ENCODE measurements at regions not wholly inside any gene's neighbourhood (a gene's known extent, or its start where the extent isn't known, plus 50 kb on each side); places are given as distances from the start of the nearest gene placed in this dataset.
"Not testable (repeated sequence)": the region's sequence is repeated elsewhere in the genome, so short reads cannot be mapped to it uniquely, and the experiment has no call there.

DNA sequence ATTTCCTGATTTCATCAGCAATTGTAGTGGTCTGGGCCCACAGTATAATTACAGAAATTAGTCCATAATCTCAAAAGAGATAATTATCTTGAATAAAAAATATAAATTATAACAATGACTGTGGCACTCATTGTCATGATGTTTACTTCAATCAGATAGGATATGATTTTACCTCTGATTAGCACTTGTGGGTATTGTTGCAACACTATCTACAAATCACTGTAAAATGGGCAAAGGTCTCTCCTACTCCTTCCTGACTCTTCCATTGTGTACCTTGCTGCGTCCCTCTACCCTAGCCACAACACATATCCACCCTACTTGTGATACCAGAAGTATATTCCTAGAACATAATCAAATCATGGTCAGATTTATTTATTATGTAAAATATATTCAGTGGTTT, 200.9 kb upstream of the TRIB2 start:
- no peak for DNase-seq

DNA sequence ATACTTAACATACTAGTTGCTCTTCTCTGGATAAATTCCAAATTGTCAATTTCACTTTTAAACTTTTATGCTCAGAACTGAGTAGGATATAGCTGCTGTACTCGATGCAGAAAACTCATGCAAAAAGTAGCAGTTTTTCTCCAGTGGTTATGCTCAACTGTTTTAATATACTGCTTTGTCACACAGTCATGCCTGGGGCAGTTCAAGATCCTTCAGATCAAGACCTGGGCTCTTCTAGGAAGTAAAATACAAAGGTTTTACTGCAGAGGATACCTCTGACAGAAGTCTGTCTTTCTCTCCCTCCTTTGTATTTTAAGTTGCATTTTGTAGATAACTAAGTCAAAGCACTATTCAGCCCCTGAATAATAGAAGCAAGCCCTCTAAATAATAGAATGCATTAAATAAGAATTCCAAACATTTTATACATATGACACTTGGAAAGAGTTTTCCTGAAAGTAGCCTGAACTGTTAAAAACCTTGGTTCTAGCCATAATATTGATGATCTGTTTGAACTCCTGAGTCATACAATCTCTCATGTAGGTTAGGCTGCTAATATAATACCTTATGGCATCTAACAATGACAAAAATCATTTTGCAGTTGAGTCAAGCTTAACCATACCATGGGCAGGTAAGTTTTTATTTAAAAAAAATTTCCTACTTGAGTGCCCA, 183.3 kb upstream of the TRIB2 start:
- no peak for DNase-seq

DNA sequence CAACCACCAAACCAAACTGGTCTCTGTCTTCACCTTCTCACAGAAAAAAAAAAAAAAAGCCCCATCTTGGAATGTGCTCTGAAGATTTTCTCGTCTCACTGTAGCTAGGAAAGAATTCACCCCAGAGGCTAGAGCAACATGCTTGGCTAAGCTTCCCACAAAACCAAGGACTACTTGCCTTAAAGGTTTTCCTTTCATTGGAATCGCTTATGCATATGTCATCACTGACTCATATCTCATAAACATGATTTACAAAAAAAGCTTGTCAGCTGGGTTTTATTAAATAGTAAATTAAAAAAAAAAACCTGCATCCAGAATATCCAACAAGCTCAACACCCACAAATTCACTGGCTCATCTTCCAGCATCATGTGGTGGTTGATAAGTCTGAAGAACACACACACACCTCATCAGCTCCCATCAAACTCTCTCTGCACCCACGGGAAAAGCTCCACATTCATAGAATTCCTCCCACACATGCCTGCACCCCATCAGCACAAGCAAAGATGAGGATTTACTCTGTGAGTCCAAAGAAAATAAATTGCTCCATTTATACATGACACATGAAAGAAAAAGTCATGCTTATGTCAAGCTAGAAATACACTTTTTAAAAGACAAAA, 182.0 kb upstream of the TRIB2 start:
- DNase-seq, result no peak

DNA sequence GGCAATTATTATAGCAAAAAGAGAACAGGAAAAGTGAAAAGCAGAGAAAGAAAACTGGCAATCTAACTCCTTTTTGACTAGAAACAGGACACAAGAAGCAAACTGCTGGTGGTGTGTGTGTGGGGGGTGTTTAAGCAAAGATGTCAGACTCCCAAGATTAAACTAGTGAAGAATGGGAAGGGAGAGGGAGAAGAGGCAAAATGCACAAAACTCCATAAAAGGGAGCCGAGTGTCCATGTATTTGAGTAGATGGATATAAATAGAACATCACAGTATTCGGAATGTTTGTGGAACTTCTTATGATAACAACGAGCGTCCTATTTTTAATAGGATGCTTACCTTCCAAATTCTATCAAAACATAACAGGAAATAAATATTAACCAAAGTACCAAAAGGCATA, 179.8 kb upstream of the TRIB2 start:
- DNase-seq, result no peak

DNA sequence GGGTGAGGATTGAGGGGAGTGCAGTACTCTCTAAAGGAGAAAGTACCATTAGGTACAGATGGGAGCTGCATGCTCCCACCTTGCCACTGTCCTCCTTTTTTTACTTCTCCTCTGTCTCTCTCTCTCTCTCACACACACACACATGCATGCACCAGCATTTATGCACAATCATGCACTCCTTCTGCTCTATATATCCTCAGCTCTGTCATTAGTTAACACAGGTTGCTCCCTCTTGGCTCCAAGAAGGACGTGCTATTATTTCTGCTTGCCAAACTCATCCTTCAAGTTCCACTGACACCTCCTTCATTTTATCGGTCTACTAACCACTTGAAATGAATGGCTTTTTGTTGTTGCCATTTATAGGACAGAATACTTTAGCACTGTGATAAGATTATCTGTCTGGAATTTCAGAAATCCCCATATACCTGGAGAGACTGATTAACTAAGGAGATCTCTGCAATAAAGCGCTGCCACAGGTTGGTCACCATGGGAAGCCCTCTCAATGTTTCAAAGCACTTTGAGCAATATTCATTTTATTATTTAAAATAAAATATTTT, 178.5 kb upstream of the TRIB2 start:
- DNase-seq, result no peak

DNA sequence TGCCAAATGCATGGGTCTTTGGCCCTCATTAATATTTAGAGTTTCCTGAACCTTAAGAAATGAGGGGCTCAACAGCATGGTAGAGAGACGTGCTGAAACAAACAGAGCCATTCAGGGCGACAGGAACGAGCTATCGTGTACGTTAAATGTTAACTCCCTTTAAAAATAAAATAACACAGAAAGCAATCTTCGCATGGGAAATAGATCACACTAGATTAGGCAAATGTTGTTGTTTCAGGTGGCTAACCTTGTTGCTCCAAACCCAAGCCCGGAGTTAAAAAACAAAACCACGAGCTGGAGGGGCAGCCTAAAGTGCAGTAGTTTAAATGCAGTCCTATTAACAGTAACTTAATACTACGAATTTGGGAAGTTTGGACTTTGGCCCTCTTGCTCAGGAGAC, 177.4 kb upstream of the TRIB2 start:
- DNase-seq, result no peak

DNA sequence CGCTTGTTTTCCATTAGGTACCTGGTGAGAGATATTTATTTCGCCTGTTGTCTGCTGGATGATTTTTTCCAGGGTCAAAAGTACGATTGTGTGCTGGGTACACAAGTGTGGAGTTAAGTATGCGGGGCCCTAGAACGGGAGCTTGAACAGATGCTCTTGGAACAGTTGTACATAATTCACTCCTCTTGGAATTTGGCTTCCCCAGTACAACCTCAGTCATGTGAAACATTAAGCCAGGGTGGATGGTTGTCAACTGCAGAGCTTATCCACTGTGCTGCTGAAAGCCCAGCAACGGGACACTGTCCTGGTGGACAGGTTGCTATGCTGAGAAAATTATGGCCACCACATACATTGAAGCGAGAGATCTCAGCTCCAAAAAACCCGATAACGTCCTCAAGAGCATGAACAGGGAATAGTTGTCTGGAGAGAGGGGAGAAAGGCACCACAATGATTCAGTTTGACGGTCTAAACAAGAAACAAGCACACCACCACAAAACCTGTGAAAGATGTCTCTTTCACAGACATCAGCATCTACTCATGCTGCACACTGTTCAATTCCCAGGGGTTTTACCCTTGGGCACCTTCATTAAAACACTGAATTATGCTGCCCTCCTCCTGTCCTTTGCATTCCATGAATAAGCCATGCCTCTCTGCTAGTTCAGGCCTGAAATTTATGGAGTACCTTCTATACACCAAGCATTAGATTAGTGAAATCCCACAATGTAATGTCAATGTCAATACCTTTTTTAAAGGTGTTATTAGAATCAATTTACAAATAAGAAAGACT, 176.8 kb upstream of the TRIB2 start:
- DNase-seq, result no peak

DNA sequence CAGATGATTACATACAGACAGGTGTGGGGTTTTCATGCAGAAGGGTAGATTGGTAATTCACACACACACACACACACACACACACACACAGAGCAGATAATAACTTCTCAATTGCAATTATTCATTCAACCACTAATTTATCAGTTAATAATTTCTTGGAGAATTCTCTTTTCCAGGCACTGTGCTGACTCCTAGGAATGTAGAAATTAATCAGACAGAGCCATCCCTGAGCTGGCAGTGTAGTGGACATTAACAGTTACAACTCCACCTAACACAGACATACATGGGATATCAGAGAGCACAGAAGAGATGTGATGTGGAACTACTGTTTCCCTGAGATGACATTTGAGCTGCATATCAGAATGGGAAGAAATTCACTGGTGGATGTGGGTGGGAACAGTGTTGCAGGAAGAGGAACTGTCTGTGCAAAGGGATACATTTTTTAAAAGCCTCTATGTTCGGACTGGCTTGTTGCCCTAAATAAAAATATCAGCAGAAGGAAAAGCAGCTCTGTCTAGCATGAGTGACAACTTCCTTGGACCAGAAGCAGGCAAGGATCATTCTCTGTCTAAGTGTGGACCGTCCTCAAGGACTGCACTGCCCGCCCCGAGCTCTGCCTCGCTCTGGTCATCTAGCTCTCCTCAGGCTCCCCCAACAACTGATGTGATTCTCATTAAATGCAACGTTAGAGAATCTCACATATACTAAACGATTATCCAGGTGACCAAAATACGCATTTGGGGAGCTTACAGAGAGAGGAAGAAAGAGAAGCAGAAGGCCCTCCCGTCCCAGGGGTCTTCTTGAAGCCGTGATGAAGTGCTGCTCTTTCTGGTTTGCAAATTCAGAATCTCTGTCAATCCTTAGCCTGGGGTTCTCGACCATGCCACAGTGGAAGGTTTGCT, 173.4 kb upstream of the TRIB2 start:
- DNase-seq, result no peak

DNA sequence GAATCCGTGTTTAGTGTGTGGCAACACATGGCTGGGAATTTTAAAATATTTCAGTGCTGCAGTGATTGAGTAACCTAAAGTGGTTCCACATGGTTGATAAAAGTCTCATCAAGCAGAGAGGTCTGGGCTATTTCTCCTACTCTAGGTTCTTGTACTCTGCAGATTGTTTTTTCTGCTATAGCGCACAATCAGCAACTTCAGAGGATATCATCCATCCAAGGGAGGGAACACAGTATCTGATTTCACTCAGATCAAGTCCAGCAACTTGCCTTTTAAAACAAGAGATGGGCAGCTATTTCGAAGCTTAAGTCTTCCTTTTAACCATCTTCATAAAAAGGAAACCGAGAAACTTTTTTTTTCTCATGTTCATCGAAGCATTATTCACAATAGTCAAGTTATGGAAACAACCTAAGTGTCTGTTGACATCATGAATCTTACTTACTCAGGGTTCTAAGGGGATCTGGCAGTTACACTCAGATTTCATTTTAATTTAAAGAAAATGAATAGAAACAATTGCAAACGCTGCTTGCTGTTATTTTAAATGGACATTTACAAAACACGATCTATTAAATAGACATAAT, 172.7 kb upstream of the TRIB2 start:
- no peak for DNase-seq

DNA sequence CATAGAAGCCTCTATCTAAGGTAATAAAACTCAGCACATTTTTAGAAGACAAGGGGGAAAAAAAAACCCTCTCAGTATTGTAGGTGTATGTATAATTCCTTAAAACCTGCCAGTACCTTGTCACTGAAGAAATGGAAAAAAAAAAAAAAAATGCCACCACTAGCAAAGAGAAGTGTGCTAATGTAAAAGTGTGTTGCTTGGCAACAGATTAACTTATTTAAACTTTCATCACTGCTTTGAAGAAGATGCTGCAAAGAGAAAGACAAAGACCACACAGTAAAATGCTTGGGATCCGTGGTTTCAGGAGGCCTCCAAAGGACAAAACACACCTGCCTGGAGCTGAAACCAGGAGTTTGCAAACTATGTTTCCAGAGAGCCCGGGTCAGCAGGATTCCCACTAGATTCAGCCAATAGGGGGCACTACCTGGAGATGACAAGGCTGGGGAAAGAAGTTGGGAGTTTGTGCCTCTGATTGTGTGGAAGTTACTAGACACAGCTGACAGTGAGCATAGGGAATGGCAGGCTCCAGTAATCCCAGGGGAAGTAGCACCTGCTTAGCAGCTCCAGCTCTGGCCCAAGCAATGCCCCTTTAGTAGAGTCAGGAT, 169.1 kb upstream of the TRIB2 start:
- no peak for DNase-seq

DNA sequence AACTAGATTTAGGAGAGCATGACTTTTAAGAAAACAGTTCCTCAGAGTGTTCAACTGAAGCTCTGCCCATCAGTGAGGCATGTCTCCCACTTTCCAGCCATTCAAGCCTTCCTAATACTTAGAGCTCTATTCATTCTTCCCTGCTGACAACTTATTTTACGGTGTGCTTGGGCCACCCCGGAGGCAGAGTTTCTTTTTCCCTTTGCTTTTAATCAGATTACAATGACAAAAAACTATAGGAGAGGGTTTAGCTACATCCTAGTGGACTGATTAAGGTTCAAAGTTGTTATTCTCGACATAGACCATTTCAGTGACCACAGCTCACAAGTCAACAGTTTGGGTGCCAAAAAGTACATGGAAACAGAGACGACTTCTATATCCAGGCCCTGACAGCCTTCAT, 167.8 kb upstream of the TRIB2 start:
- DNase-seq, result no peak

DNA sequence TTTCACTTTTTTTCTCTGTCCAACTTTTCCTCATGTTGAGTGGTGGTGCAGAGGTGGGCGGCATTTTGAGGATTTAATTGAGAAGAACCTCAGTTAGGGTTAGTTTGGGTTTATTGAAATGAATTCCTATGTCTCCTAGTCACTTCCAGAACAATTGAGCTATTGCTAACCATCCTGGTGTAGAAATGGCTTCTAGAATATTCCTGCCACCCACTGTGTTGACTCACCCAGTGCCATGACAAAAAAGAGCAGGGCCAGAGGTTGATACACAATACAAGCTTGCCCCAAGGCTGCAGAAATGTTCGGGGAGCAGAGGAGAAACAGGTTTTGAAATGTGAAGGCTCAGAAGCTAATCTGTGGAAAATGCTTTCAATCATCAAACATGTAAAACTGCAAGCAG, 167.1 kb upstream of the TRIB2 start:
- no peak for DNase-seq

DNA sequence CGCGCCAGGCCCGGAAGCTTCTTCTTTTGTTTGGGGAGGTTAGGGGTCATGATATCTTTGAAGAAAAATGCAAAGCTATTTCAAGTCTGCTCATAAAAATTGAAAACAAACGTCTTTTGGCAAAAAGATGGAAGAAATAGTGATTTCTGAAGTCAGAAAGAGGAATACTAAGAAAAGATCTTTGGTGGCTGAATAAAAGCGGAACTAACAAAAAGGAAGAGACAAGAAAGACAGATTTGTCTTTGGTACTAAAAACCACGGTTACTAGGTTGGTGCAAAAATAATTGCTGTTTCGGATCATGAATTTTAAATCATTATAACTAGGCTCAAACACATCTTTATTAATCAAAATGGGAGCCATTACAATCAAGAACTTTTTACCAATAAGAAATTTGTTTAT, 164.6 kb upstream of the TRIB2 start:
- no peak for DNase-seq

DNA sequence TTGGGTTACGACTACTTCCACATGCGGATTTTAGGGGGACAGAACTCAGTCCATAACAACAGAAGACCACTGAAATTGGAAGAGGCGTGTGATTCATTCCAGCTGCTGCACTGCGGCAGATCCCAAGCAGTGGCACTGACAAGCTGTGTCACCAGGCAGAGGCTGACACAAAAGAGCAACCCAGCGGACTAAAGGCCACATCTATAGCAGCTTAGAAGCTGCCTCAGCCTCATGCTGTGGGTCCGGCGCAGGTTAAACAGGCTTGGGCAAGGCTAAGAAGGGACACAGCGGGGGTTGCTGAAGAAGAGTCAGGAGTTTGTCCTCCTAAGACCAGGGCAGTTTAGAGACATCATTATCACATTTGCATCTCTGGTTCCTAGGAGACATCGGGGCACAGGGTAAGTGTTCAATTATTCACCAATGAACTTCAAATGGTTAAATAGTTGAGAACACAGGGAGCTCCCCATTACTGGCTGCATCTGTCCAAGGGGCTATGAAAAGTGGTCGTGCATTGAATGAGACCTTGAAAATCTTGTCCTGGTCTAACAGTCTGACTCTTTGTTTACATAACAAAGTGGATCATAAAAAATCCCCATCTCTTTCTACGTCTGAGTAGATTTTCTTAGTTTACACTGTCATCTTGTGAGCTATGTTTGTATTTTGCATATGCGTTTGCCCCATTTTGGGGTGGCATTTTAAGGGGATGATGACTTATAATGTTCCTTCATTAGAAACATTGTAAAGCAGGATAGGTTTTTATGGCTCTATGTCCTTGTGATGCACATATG, 162.3 kb upstream of the TRIB2 start:
- DNase-seq, result no peak

DNA sequence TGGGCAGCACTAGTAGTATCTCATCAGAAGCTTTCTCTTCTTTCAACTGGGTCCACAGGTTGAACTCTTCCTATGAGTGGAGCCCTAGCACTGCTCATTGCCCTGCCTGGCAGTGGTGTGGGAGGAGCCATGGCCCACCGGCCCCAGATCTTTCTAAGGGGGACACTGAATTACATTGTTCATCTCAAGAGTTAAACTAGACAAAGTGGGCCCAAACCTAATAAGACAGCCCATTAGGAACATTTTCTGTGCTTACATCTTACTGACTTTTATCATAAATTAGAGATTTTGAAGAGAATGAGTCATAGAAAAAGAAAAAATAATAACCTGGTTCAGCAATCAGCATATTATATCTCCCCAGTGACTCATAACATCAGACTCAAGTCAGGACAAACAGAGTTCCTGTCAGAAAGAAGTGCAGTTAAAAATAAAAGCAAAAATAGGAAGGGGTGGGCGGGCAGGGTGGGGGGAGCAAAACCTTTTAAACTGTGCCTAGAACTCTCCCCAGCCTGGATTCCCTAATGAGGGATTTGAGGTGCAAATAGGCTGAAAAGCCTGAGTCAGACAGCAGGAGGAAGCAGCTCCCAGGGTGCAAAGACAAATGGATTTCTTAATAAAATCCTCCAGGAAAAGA, 161.6 kb upstream of the TRIB2 start:
- DNase-seq, result no peak

DNA sequence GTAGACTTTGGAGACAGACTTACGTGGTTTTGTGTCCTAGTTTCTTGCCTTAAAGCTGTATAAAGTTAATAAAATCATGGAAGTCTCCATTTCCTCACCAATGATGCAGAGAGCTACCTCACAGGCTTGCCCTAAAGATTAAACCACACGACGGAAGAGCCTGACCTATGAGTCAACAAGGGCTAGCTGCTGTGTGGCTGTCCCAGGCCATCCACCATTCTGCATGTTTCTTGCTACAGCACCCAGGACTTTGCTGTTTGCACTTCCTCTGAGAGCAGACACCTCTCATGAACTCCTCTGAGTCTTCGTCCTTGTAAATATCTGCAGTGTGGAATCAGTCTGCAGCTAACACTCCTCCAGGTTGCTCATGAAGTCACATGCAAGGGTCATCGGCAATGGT, 160.0 kb upstream of the TRIB2 start:
- no peak for DNase-seq

DNA sequence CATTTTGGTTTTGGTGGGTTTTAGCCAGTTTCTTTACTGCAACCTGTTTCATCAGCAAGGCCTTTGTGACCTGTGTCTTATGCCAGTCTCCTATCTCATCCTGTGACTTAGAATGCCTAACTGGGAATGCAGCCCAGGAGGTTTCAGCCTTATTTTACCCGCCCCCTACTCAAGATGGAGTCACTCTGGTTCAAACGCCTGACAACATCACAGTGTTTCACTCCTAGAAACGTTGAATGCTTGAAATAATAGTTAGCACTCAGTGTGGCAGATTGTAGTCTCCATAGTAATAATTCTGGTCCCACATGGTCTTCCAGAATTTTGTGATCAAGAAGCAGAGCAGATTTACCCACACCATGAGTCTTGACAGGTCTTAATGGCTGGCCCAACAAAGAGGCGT, 159.0 kb upstream of the TRIB2 start:
- DNase-seq, result no peak

DNA sequence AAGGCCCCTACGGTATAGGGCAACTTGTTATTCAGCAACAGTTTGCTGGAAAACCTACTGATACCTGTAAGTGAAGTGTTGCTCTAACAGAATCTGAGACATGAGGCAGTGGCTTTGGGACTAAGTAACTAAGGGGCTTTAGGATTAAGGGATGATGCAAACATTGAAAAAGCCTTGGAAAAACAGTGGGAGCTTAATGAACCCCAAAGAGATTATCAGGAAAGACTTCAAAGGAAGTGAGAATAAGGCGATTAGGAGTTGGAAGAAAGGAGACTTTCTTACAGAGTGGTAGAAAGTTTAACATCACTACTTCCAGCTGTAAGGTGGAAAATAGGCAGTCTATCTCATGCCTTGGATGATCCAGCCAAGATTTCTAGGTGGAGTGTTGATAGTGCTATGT, 158.2 kb upstream of the TRIB2 start:
- DNase-seq, result no peak

DNA sequence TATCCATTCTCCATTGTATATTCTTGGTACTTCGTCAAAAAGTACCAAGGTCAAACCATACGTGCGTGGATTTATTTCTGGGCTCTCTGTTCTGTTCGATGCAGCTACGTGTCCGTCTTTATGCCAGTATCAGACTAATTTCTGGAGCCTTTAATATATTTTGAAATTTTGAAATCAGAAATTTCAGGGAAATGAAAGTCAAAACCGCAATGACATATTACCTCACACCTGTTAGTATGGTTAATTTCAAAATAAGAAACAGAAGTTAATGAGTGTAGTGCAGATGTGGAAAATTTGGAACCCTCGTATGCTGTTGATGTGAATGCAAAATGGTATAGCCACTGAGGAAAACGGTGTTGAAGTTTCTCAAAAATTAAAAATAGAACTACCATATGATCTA, 156.1 kb upstream of the TRIB2 start:
- DNase-seq, result no peak

DNA sequence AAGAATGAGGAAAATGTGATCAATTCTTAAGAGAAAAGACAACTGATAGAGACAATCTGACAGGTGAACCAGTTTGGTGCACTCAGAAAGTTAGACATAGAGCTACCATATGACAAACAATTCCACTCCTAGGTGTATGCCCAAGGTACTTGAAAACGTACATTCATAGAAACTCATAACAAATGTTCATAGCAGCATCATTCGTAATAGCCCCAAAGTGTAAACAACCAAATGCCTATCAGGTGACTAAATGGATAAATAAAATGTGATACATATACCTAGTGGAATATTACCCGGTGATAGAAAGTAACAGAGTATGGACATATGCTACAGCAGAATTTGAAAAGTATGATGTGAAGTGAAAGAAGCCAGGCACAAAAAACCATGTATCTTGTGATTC, 149.3 kb upstream of the TRIB2 start:
- no peak for DNase-seq

DNA sequence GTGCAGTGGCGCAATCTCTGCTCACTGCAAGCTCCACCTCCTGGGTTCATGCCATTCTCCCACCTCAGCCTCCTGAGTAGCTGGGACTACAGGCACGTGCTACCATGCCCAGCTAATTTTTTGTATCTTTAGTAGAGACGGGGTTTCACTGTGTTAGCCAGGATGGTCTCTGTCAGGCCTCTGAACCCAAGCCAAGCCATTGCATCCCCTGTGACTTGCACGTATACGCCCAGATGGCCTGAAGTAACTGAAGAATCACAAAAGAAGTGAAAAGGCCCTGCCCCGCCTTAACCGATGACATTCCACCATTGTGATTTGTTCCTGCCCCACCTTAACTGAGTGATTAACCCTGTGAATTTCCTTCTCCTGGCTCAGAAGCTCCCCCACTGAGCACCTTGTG, 147.2 kb upstream of the TRIB2 start:
- not testable (repeated sequence) for DNase-seq
